Suprapubic skin (tissue), 4 donors: ENCODE measurements at regions not wholly inside any gene's neighbourhood (a gene's known extent, or its start where the extent isn't known, plus 50 kb on each side); places are given as distances from the start of the nearest gene placed in this dataset.

ENCODE experiments used
- DNase-seq, 2 donors: peaks; one replicate each; pipeline ENCODE4 v3.0.0-alpha.2; 2019; ENCODE audit warnings: low spot score in 2 of 2
- H3K27ac ChIP-seq: fragments of 200-600 bp; sonication (generic); one replicate; pipeline ENCODE4 v1.5.1; 2019
- H3K27me3 ChIP-seq: fragments of 200-600 bp; sonication (generic); one replicate; pipeline ENCODE4 v1.5.1; 2019
- H3K36me3 ChIP-seq: fragments of 200-600 bp; sonication (generic); one replicate; pipeline ENCODE4 v1.5.1; 2019
- H3K4me1 ChIP-seq: fragments of 200-600 bp; sonication (generic); one replicate; pipeline ENCODE4 v1.5.1; 2019
- H3K4me3 ChIP-seq: fragments of 200-600 bp; sonication (generic); one replicate; pipeline ENCODE4 v1.5.1; 2019; ENCODE audit warnings: mild to moderate bottlenecking
- H3K9me3 ChIP-seq: fragments of 200-600 bp; sonication (generic); one replicate; pipeline ENCODE4 v1.5.1; 2019
- EP300 ChIP-seq: sonication (generic); formaldehyde crosslinking; IDR thresholded peaks from one replicate; pipeline ENCODE4 v1.6.1; 2017; ENCODE audit warnings: antibody characterized with exemption
- POLR2A ChIP-seq, 2 donors: fragments of 450-650 bp; IDR thresholded peaks; one replicate each; pipeline ENCODE4 v1.6.1; 2017; ENCODE audit warnings: antibody characterized with exemption in 2 of 2, mild to moderate bottlenecking in 2 of 2, moderate library complexity in 2 of 2
- POLR2AphosphoS5 ChIP-seq, 3 donors: sonication (generic); formaldehyde crosslinking; IDR thresholded peaks; one replicate each; pipeline ENCODE4 v1.6.1; 2017; ENCODE audit warnings: antibody characterized with exemption in 3 of 3
- WGBS: methylation state at CpG from one replicate; pipeline ENCODE4 v1.1.5; 2018; 5-methylcytosine and 5-hydroxymethylcytosine counted together
- TF ChIP-seq, protein P1 (sequence below), 2 donors: fragments of 200-600 bp in 1 of 2; fragments of 450-650 bp in 1 of 2; sonication (generic) in 1 of 2; IDR thresholded peaks; one replicate each; pipeline ENCODE4 v1.5.1; 2016 to 2019; ENCODE audit warnings: antibody characterized with exemption in 2 of 2, mild to moderate bottlenecking in 1 of 2, moderate library complexity in 1 of 2

DNA sequence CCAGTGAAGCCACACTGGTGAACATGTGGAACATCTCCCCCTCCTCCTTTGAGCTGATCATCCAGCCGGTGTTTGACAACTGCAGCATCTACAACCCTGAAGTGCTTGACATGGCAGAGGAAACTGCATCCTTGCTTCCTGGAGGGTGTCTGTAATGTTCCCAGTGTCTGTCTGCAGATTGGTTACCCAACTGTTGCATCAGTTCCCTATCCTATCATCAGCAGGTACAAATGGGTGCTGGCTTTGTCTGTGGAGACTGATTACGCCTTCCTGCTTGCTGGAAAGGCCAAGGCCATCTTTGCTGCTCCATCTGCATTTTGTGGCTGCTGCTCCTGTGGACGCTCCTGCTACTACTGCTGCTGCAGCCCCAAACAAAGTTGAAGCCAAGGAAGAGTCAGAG is 83.5 kb downstream of the SKA1 start:
- Histone ChIP-seq H3K36me3 (no peaks in the 10 kb centered on the region), H3K27me3 (no peaks in the 10 kb centered on the region), H3K4me1 (peaks cover 8% of the 10 kb centered on the region), H3K9me3 (no peaks in the 10 kb centered on the region), H3K4me3 (no peak overlapping the region), H3K27ac (no peak overlapping the region)
- DNase-seq = no peak
- 92% methylated on average over 3 of the region's 3 CpGs for WGBS
- TF ChIP-seq POLR2A (IDR thresholded peaks at IDR 0.05) = no peak
- no peak for TF ChIP-seq POLR2AphosphoS5 (IDR thresholded peaks at IDR 0.05)
- TF ChIP-seq, protein P1, sequence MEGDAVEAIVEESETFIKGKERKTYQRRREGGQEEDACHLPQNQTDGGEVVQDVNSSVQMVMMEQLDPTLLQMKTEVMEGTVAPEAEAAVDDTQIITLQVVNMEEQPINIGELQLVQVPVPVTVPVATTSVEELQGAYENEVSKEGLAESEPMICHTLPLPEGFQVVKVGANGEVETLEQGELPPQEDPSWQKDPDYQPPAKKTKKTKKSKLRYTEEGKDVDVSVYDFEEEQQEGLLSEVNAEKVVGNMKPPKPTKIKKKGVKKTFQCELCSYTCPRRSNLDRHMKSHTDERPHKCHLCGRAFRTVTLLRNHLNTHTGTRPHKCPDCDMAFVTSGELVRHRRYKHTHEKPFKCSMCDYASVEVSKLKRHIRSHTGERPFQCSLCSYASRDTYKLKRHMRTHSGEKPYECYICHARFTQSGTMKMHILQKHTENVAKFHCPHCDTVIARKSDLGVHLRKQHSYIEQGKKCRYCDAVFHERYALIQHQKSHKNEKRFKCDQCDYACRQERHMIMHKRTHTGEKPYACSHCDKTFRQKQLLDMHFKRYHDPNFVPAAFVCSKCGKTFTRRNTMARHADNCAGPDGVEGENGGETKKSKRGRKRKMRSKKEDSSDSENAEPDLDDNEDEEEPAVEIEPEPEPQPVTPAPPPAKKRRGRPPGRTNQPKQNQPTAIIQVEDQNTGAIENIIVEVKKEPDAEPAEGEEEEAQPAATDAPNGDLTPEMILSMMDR (IDR thresholded peaks at IDR 0.05) = no peak
- TF ChIP-seq EP300 = no peak

DNA sequence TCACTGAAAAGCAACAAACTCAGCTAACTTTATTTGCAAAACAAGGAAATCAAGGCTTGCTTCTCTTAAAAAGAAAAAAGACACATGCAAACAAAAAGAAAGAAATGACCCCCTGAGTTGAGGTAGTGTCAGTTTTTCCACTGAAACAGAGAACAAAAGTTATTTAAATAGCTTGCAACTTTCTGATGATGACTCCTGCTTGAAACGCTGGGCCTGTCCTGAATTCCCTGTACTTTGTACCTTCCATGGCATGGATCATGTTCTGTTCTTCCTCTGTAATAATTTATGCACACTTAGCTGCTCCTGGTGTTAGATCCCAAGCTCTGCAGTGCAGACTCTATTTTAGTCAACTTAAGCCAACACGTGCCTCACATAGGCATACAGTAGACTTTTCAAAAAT is 84.0 kb downstream of the SKA1 start:
- 53% methylated on average over 2 of the region's 2 CpGs for WGBS
- no peak for TF ChIP-seq POLR2AphosphoS5 (IDR thresholded peaks at IDR 0.05)
- TF ChIP-seq POLR2A (IDR thresholded peaks at IDR 0.05) = no peak
- TF ChIP-seq EP300 = no peak
- TF ChIP-seq, protein P1 (IDR thresholded peaks at IDR 0.05) = no peak
- H3K27ac ChIP-seq = no peak overlapping the region
- H3K4me1 ChIP-seq = peaks cover 3% of the 10 kb centered on the region
- no peaks in the 10 kb centered on the region for H3K27me3 ChIP-seq
- no peak overlapping the region for H3K4me3 ChIP-seq
- DNase-seq = no peak
- H3K9me3 ChIP-seq = no peaks in the 10 kb centered on the region
- no peaks in the 10 kb centered on the region for H3K36me3 ChIP-seq

DNA sequence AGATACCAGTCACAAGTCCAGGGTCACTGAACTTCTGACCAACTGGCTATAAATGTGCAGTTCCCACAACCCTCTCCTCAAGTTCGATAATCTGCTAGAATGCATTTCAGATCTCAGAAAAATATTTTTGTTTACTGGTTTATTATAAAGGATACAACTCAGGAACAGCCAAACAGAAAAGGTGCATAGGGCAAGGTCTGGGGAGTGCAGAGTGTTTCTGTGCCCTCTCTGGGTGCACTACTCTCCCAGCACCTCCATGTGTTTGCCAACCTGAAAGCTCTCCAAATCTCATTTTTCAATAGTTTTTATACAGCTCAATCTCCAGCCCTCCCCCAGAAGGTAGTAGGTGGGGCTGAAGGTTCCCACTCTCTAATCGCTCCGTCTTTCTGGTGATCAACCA is 85.2 kb downstream of the SKA1 start:
- TF ChIP-seq, protein P1 (IDR thresholded peaks at IDR 0.05) = no peak
- no peak for TF ChIP-seq POLR2AphosphoS5 (IDR thresholded peaks at IDR 0.05)
- no peak for TF ChIP-seq POLR2A (IDR thresholded peaks at IDR 0.05)
- no peak for TF ChIP-seq EP300
- WGBS = 82% methylated on average over 3 of the region's 3 CpGs

DNA sequence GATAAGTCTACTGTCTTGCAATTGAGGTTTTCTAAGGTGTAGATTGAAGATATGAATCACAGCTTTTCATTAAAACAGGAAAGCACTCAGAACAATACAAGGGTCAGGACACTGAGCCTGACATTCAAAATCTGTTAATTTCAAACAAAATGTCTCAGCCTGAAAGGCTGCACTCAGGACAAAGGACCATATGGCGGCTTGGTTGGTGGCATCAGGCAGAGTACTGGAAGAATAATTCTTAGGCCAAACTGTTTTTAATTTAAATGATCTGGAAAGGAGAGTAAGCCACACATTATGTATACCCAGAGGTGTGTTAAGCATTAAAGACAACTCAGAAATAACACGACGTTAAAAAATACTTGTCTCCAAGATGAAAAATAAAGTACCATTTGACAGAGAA is 85.9 kb downstream of the SKA1 start:
- no peaks in the 10 kb centered on the region for H3K9me3 ChIP-seq
- no peak for DNase-seq
- 87% methylated on average over 3 of the region's 3 CpGs for WGBS
- H3K27me3 ChIP-seq = no peaks in the 10 kb centered on the region
- no peaks in the 10 kb centered on the region for H3K4me1 ChIP-seq
- no peaks in the 10 kb centered on the region for H3K36me3 ChIP-seq
- H3K4me3 ChIP-seq = no peak overlapping the region
- TF ChIP-seq POLR2AphosphoS5 (IDR thresholded peaks at IDR 0.05) (no peak), POLR2A (IDR thresholded peaks at IDR 0.05) (no peak), EP300 (no peak)
- TF ChIP-seq, protein P1 (IDR thresholded peaks at IDR 0.05) = no peak
- H3K27ac ChIP-seq = no peak overlapping the region

More for the DNA sequence above, 85.2 kb downstream of the SKA1 start:
- DNase-seq = no peak
- no peaks in the 10 kb centered on the region for H3K4me1 ChIP-seq
- H3K4me3 ChIP-seq = no peak overlapping the region
- no peak overlapping the region for H3K27ac ChIP-seq
- no peaks in the 10 kb centered on the region for H3K36me3 ChIP-seq
- H3K27me3 ChIP-seq = no peaks in the 10 kb centered on the region
- H3K9me3 ChIP-seq = no peaks in the 10 kb centered on the region

DNA sequence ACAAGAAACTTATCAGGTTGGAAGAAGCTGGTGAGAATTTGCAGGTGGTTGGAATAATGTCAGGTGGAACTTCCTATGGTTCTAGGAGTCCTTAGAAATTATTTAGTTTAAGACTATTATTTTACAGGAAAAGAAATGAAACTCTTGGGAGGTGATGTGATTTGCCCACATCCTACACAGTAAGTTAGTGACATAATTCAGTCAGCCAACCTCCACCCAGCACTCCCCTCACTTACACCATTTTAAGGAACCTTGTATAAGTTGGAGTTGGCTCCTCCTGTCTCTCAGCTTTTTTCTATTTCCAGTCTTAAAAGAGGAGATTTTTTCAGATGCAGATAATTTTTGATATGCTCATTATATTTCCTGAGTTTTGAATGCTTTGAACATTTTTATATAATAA is 86.4 kb downstream of the SKA1 start:
- Histone ChIP-seq H3K9me3 (no peaks in the 10 kb centered on the region), H3K27ac (no peak overlapping the region), H3K36me3 (no peaks in the 10 kb centered on the region), H3K4me3 (no peak overlapping the region), H3K27me3 (no peaks in the 10 kb centered on the region), H3K4me1 (no peaks in the 10 kb centered on the region)
- DNase-seq = no peak
- TF ChIP-seq POLR2AphosphoS5 (IDR thresholded peaks at IDR 0.05) = no peak
- TF ChIP-seq EP300 = no peak
- TF ChIP-seq POLR2A (IDR thresholded peaks at IDR 0.05) = no peak
- TF ChIP-seq, protein P1 (IDR thresholded peaks at IDR 0.05) = no peak
